ENCODE measurements at regions not wholly inside any gene's neighbourhood (a gene's known extent, or its start where the extent isn't known, plus 50 kb on each side); places are given as distances from the start of the nearest gene placed in this dataset.

GRCh38 chr19:20414120-20414519, 151.5 kb downstream of the ZNF737 start:
- DNase-seq, result no peak
- TF ChIP-seq, protein P1, sequence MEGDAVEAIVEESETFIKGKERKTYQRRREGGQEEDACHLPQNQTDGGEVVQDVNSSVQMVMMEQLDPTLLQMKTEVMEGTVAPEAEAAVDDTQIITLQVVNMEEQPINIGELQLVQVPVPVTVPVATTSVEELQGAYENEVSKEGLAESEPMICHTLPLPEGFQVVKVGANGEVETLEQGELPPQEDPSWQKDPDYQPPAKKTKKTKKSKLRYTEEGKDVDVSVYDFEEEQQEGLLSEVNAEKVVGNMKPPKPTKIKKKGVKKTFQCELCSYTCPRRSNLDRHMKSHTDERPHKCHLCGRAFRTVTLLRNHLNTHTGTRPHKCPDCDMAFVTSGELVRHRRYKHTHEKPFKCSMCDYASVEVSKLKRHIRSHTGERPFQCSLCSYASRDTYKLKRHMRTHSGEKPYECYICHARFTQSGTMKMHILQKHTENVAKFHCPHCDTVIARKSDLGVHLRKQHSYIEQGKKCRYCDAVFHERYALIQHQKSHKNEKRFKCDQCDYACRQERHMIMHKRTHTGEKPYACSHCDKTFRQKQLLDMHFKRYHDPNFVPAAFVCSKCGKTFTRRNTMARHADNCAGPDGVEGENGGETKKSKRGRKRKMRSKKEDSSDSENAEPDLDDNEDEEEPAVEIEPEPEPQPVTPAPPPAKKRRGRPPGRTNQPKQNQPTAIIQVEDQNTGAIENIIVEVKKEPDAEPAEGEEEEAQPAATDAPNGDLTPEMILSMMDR (IDR thresholded peaks at IDR 0.05; ENCODE audit: low read length), result no peak
- TF ChIP-seq EZH2phosphoT487 (IDR thresholded peaks at IDR 0.05; ENCODE audit: low read length) (no peak), EZH2 (optimal IDR thresholded peaks at IDR 0.05; ENCODE audit: low read depth, low read length) (no peak)
- Histone ChIP-seq H3K4me1 (ENCODE audit: low read length) (no peaks in the 10 kb centered on the region), H2AFZ (ENCODE audit: low read length) (no peak overlapping the region), H4K20me1 (ENCODE audit: insufficient read depth, low read length) (no peaks in the 10 kb centered on the region), H3K9me2 (replicated peaks; ENCODE audit: insufficient read depth, low read length) (no peaks in the 10 kb centered on the region), H3K27ac (ENCODE audit: low read length) (no peak overlapping the region), H3K27me3 (replicated peaks; ENCODE audit: insufficient read depth, low read length) (no peaks in the 10 kb centered on the region), H3K9me3 (replicated peaks; ENCODE audit: insufficient read depth, low read length) (no peaks in the 10 kb centered on the region), H3K36me3 (replicated peaks; ENCODE audit: insufficient read depth, low read length) (no peaks in the 10 kb centered on the region), H3K79me2 (ENCODE audit: low read length) (no peaks in the 10 kb centered on the region), H3K4me3 (ENCODE audit: low read length) (no peak overlapping the region), H3F3A (ENCODE audit: insufficient read depth, low read length) (no peaks in the 10 kb centered on the region), H3K4me2 (ENCODE audit: low read depth, low read length) (no peak overlapping the region), H3K9ac (ENCODE audit: low read length) (no peak overlapping the region)

- Histone ChIP-seq H3K79me2 (ENCODE audit: low read length) (no peaks in the 10 kb centered on the region), H3K9me3 (replicated peaks; ENCODE audit: insufficient read depth, low read length) (no peaks in the 10 kb centered on the region), H3K4me2 (ENCODE audit: low read depth, low read length) (no peak overlapping the region), H4K20me1 (ENCODE audit: insufficient read depth, low read length) (no peaks in the 10 kb centered on the region), H3F3A (ENCODE audit: insufficient read depth, low read length) (no peaks in the 10 kb centered on the region), H3K9ac (ENCODE audit: low read length) (no peak overlapping the region), H3K36me3 (replicated peaks; ENCODE audit: insufficient read depth, low read length) (no peaks in the 10 kb centered on the region), H3K9me2 (replicated peaks; ENCODE audit: insufficient read depth, low read length) (no peaks in the 10 kb centered on the region), H3K4me1 (ENCODE audit: low read length) (no peaks in the 10 kb centered on the region), H3K27ac (ENCODE audit: low read length) (no peak overlapping the region), H2AFZ (ENCODE audit: low read length) (no peak overlapping the region), H3K27me3 (replicated peaks; ENCODE audit: insufficient read depth, low read length) (no peaks in the 10 kb centered on the region), H3K4me3 (ENCODE audit: low read length) (no peak overlapping the region)
- TF ChIP-seq EZH2phosphoT487 (IDR thresholded peaks at IDR 0.05; ENCODE audit: low read length) (no peak), EZH2 (optimal IDR thresholded peaks at IDR 0.05; ENCODE audit: low read depth, low read length) (no peak)
- TF ChIP-seq, protein P1 (IDR thresholded peaks at IDR 0.05; ENCODE audit: low read length), result no peak
- DNase-seq, result no peak
Measured at GRCh38 chr19:20413705-20414104, 151.9 kb downstream of the ZNF737 start.

DNA sequence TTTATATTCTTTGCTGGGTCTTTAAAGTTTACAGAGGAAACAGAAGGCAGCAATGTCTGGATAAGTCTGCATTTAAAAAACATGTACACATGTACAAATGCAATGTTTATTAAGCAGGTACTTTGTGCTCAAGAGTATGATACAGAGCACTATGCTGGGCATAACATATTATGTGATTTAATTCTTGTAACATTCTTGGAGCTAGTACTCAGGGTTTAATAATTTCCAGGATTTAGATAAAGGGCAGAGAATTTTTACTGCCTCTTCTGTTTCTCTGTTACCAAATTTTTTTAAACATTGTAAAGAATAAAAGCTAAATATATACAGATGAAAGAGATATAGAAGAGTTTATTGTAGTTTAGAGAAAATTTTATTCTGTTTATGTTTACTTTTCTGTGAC, 152.7 kb downstream of the ZNF737 start:
- no peaks in the 10 kb centered on the region for H3K36me3 ChIP-seq (replicated peaks; ENCODE audit: insufficient read depth, low read length)
- H3K4me1 ChIP-seq (ENCODE audit: low read length), result no peaks in the 10 kb centered on the region
- TF ChIP-seq, protein P1 (IDR thresholded peaks at IDR 0.05; ENCODE audit: low read length), result no peak
- no peak for TF ChIP-seq EZH2phosphoT487 (IDR thresholded peaks at IDR 0.05; ENCODE audit: low read length)
- no peak for TF ChIP-seq EZH2 (optimal IDR thresholded peaks at IDR 0.05; ENCODE audit: low read depth, low read length)
- H4K20me1 ChIP-seq (ENCODE audit: insufficient read depth, low read length), result no peaks in the 10 kb centered on the region
- no peak for DNase-seq
- no peak overlapping the region for H3K27ac ChIP-seq (ENCODE audit: low read length)
- no peaks in the 10 kb centered on the region for H3K27me3 ChIP-seq (replicated peaks; ENCODE audit: insufficient read depth, low read length)
- H3K9me3 ChIP-seq (replicated peaks; ENCODE audit: insufficient read depth, low read length), result no peaks in the 10 kb centered on the region
- no peak overlapping the region for H3K9ac ChIP-seq (ENCODE audit: low read length)
- H3K4me2 ChIP-seq (ENCODE audit: low read depth, low read length), result no peak overlapping the region
- no peaks in the 10 kb centered on the region for H3K9me2 ChIP-seq (replicated peaks; ENCODE audit: insufficient read depth, low read length)
- no peak overlapping the region for H3K4me3 ChIP-seq (ENCODE audit: low read length)
- no peaks in the 10 kb centered on the region for H3F3A ChIP-seq (ENCODE audit: insufficient read depth, low read length)
- H2AFZ ChIP-seq (ENCODE audit: low read length), result no peak overlapping the region
- H3K79me2 ChIP-seq (ENCODE audit: low read length), result no peaks in the 10 kb centered on the region

Measured in MM.1S (cell line).